IMR-90 (cell line): ENCODE measurements at regions not wholly inside any gene's neighbourhood (a gene's known extent, or its start where the extent isn't known, plus 50 kb on each side); places are given as distances from the start of the nearest gene placed in this dataset.

Experiments
- ATAC-seq: fragments of 200-7000 bp; cut with Tn5 transposase; 2 replicates; pipeline ENCODE4 v1.9.1; 2020; ENCODE audit warnings: low read depth, mild to moderate bottlenecking, moderate library complexity
- BruUV-seq: library from RNA; stranded (reverse); fragments of 400-500 nt; replicated peaks from 2 replicates; lab custom pipeline; 2021; lab: Mats Ljungman, UMichigan
- CTCF ChIA-PET: fragments of 300-600 bp; formaldehyde crosslinking; extraction: SDS; loops from one replicate; lab custom pipeline; 2021; ENCODE audit warnings: antibody characterized with exemption; lab: Yijun Ruan, JAX
- POLR2A ChIA-PET: fragments of 300-600 bp; sonication (Branson Sonifier 250); formaldehyde crosslinking; loops from one replicate; lab custom pipeline; 2022; ENCODE audit warnings: antibody characterized with exemption; ENCODE audit not compliant: unreplicated experiment; lab: Charles Lee
- DNase-seq: peaks from one replicate; pipeline ENCODE4 v3.0.0; 2013
- H2AFZ ChIP-seq: replicated peaks from 2 replicates; pipeline ENCODE3; 2013; ENCODE audit warnings: low read length, mild to moderate bottlenecking; ENCODE audit not compliant: poor library complexity
- H2AK5ac ChIP-seq: 2 replicates; pipeline ENCODE4 v1.6.1; 2013; ENCODE audit warnings: low read depth, low read length, inconsistent platforms
- H2AK9ac ChIP-seq: replicated peaks from 2 replicates; pipeline ENCODE3; 2013; ENCODE audit warnings: mild to moderate bottlenecking, low read depth, low read length, moderate library complexity; ENCODE audit not compliant: poor library complexity
- H2BK120ac ChIP-seq: 2 replicates; pipeline ENCODE4 v1.6.1; 2013; ENCODE audit warnings: low read depth, low read length, inconsistent platforms
- H2BK15ac ChIP-seq: 3 replicates; pipeline ENCODE4 v1.6.1; 2013; ENCODE audit warnings: low read depth, low read length, inconsistent platforms
- H2BK20ac ChIP-seq: 2 replicates; pipeline ENCODE4 v1.6.1; 2013; ENCODE audit warnings: low read depth, mild to moderate bottlenecking, inconsistent platforms, low read length, moderate library complexity
- H2BK5ac ChIP-seq: 2 replicates; pipeline ENCODE4 v1.6.1; 2013; ENCODE audit warnings: mild to moderate bottlenecking, low read depth, low read length, inconsistent platforms; ENCODE audit not compliant: poor library complexity, severe bottlenecking
- H3K14ac ChIP-seq: replicated peaks from 2 replicates; pipeline ENCODE4 v1.6.1; 2013; ENCODE audit warnings: low read depth, low read length, inconsistent platforms
- H3K18ac ChIP-seq: 2 replicates; pipeline ENCODE4 v1.6.1; 2013; ENCODE audit warnings: low read depth, low read length, control low read depth
- H3K23ac ChIP-seq: 2 replicates; pipeline ENCODE4 v1.6.1; 2013; ENCODE audit warnings: low read depth, low read length, inconsistent platforms
- H3K27ac ChIP-seq: 2 replicates; pipeline ENCODE4 v1.5.1; 2013; ENCODE audit warnings: mild to moderate bottlenecking, control low read depth, low read length; ENCODE audit not compliant: insufficient read depth
- H3K27me3 ChIP-seq: 2 replicates; pipeline ENCODE4 v1.6.1; 2013; ENCODE audit warnings: low read length; ENCODE audit not compliant: control insufficient read depth, insufficient read depth
- H3K36me3 ChIP-seq: 2 replicates; pipeline ENCODE4 v1.6.1; 2013; ENCODE audit warnings: low read length, mixed read lengths; ENCODE audit not compliant: control insufficient read depth, insufficient read depth
- H3K4ac ChIP-seq: 2 replicates; pipeline ENCODE4 v1.6.1; 2013; ENCODE audit warnings: low read depth, low read length, inconsistent platforms
- H3K4me1 ChIP-seq: 2 replicates; pipeline ENCODE4 v1.6.1; 2013; ENCODE audit warnings: low read length, mixed read lengths; ENCODE audit not compliant: control insufficient read depth, insufficient read depth
- H3K4me2 ChIP-seq: 2 replicates; pipeline ENCODE4 v1.6.1; 2013; ENCODE audit warnings: low read depth, mild to moderate bottlenecking, control low read depth, low read length, moderate library complexity
- H3K4me3 ChIP-seq: 2 replicates; pipeline ENCODE4 v1.5.1; 2013; ENCODE audit warnings: low read depth, mild to moderate bottlenecking, control low read depth, low read length, moderate library complexity; ENCODE audit not compliant: insufficient read depth
- H3K56ac ChIP-seq: 2 replicates; pipeline ENCODE4 v1.6.1; 2013; ENCODE audit warnings: low read length, inconsistent platforms; ENCODE audit not compliant: insufficient read depth; ENCODE audit errors: extremely low read depth
- H3K79me1 ChIP-seq, 2 experiments: 2 replicates each; pipeline ENCODE4 v1.6.1; 2013; ENCODE audit warnings: low read length in 2 of 2, inconsistent platforms in 1 of 2, low read depth in 1 of 2
- H3K9ac ChIP-seq: 2 replicates; pipeline ENCODE4 v1.6.1; 2013; ENCODE audit warnings: low read depth, low read length, control low read depth
- H3K9me1 ChIP-seq: 2 replicates; pipeline ENCODE4 v1.6.1; 2013; ENCODE audit warnings: low read length, inconsistent platforms; ENCODE audit not compliant: insufficient read depth
- H3K9me3 ChIP-seq: 2 replicates; pipeline ENCODE4 v1.6.1; 2013; ENCODE audit warnings: low read length; ENCODE audit not compliant: control insufficient read depth, insufficient read depth
- H4K20me1 ChIP-seq: 2 replicates; pipeline ENCODE4 v1.6.1; 2013; ENCODE audit warnings: low read length, inconsistent platforms; ENCODE audit not compliant: insufficient read depth
- H4K5ac ChIP-seq: 2 replicates; pipeline ENCODE4 v1.6.1; 2013; ENCODE audit warnings: mild to moderate bottlenecking, low read depth, low read length, control low read depth
- H4K8ac ChIP-seq, 2 experiments: 2 replicates each; pipeline ENCODE4 v1.6.1; 2013; ENCODE audit warnings: low read depth in 2 of 2, low read length in 2 of 2, control low read depth in 1 of 2, inconsistent platforms in 1 of 2
- H4K91ac ChIP-seq: 2 replicates; pipeline ENCODE4 v1.6.1; 2013; ENCODE audit warnings: low read depth, low read length, inconsistent platforms; ENCODE audit not compliant: insufficient read depth
- BHLHE40 ChIP-seq: fragments of 150-350 bp; IDR thresholded peaks from 2 replicates; pipeline ENCODE4 v1.6.1; 2016; ENCODE audit warnings: mild to moderate bottlenecking, low read depth, low read length
- CEBPB ChIP-seq: IDR thresholded peaks from 2 replicates; pipeline ENCODE4 v1.6.1; 2012; ENCODE audit warnings: low read depth, low read length, improper control_type of control experiment
- CHD1 ChIP-seq: IDR thresholded peaks from 2 replicates; pipeline ENCODE4 v1.6.1; 2012; ENCODE audit warnings: low read depth, low read length, improper control_type of control experiment
- CTCF ChIP-seq: conservative IDR thresholded peaks from 2 replicates; pipeline ENCODE4 v1.5.1; 2012; ENCODE audit warnings: mild to moderate bottlenecking, low read depth, low read length, improper control_type of control experiment
- ELK1 ChIP-seq: fragments of 150-350 bp; IDR thresholded peaks from 2 replicates; pipeline ENCODE4 v1.6.1; 2016; ENCODE audit warnings: low read depth, mild to moderate bottlenecking, low read length, moderate library complexity, borderline replicate concordance
- FOS ChIP-seq: fragments of 150-350 bp; IDR thresholded peaks from 2 replicates; pipeline ENCODE4 v1.6.1; 2016; ENCODE audit warnings: low read depth, low read length
- MAFK ChIP-seq: IDR thresholded peaks from 2 replicates; pipeline ENCODE4 v1.6.1; 2012; ENCODE audit warnings: low read depth, low read length, improper control_type of control experiment
- MAZ ChIP-seq: IDR thresholded peaks from 2 replicates; pipeline ENCODE4 v1.6.1; 2012; ENCODE audit warnings: low read depth, mild to moderate bottlenecking, low read length, improper control_type of control experiment, moderate library complexity, borderline replicate concordance
- MXI1 ChIP-seq: IDR thresholded peaks from 2 replicates; pipeline ENCODE4 v1.6.1; 2012; ENCODE audit warnings: low read depth, mild to moderate bottlenecking, low read length, moderate library complexity, borderline replicate concordance
- NFE2L2 ChIP-seq: fragments of 150-350 bp; IDR thresholded peaks from 2 replicates; pipeline ENCODE4 v1.6.1; 2016; ENCODE audit warnings: low read depth, mild to moderate bottlenecking, low read length
- POLR2A ChIP-seq: IDR thresholded peaks from 2 replicates; pipeline ENCODE4 v1.6.1; 2012; ENCODE audit warnings: mild to moderate bottlenecking, low read depth, low read length
- RAD21 ChIP-seq: IDR thresholded peaks from 2 replicates; pipeline ENCODE4 v1.6.1; 2012; ENCODE audit warnings: low read length, improper control_type of control experiment
- RCOR1 ChIP-seq: IDR thresholded peaks from 2 replicates; pipeline ENCODE4 v1.6.1; 2012; ENCODE audit warnings: mild to moderate bottlenecking, low read length, improper control_type of control experiment; ENCODE audit not compliant: insufficient replicate concordance
- RFX5 ChIP-seq: IDR thresholded peaks from 2 replicates; pipeline ENCODE4 v1.8.0; 2012; ENCODE audit warnings: low read depth, mild to moderate bottlenecking, low read length, moderate library complexity
- SMC3 ChIP-seq: fragments of 150-350 bp; IDR thresholded peaks from 2 replicates; pipeline ENCODE4 v1.6.1; 2016; ENCODE audit warnings: low read depth, mild to moderate bottlenecking, antibody characterized with exemption, low read length, moderate library complexity
- USF2 ChIP-seq: fragments of 150-350 bp; IDR thresholded peaks from 2 replicates; pipeline ENCODE4 v1.6.1; 2017; ENCODE audit warnings: mild to moderate bottlenecking, antibody characterized with exemption, low read length, low read depth
- dilution Hi-C: fragments of 300-500 bp; cut with HindIII; formaldehyde crosslinking; loops from one replicate; pipeline ENCODE4 v1.14.3; 2018; ENCODE audit warnings: low sequenced_read_pairs; ENCODE audit not compliant: unreplicated experiment
- in situ Hi-C: fragments of 300-500 bp; cut with MboI; formaldehyde crosslinking; loops from 3 replicates; pipeline ENCODE4 v1.14.3; 2019; ENCODE audit warnings: low sequenced_read_pairs, inconsistent platforms, mixed read lengths
- intact Hi-C: fragments of 100-400 bp; cut with micrococcal nuclease; formaldehyde crosslinking; loops from 2 replicates; pipeline ENCODE4 v1.10.0; 2022

- Histone ChIP-seq H3K27me3 (no peaks in the 10 kb centered on the region), H3K18ac (no peak overlapping the region), H3K36me3 (no peaks in the 10 kb centered on the region), H2AK5ac (no peak overlapping the region), H2BK120ac (no peak overlapping the region), H2AK9ac (no peak overlapping the region), H2BK20ac (no peak overlapping the region), H2BK15ac (no peak overlapping the region), H3K27ac (no peak overlapping the region), H4K8ac (no peak overlapping the region), H4K91ac (no peak overlapping the region), H4K5ac (no peak overlapping the region), H4K20me1 (no peaks in the 10 kb centered on the region), H3K9ac (no peak overlapping the region), H3K14ac (no peak overlapping the region), H3K4ac (no peak overlapping the region), H3K4me1 (no peaks in the 10 kb centered on the region), H3K56ac (no peak overlapping the region), H3K79me1 (no peaks in the 10 kb centered on the region), H3K9me3 (no peaks in the 10 kb centered on the region), H3K4me3 (no peak overlapping the region), H3K4me2 (no peak overlapping the region), H3K23ac (no peak overlapping the region), H3K9me1 (no peaks in the 10 kb centered on the region), H2BK5ac (no peak overlapping the region), H2AFZ (no peak overlapping the region)
- dilution Hi-C loops, result no loop called here
- intact Hi-C loops, result no loop called here
- TF ChIP-seq SMC3 (no peak), MAZ (no peak), ELK1 (no peak), POLR2A (no peak), BHLHE40 (no peak), CHD1 (no peak), RAD21 (no peak), USF2 (no peak), NFE2L2 (no peak), RFX5 (no peak), RCOR1 (no peak), FOS (no peak), CEBPB (no peak), MXI1 (no peak), MAFK (no peak), CTCF (no peak)
- ATAC-seq (no peak), DNase-seq (no peak)
- in situ Hi-C loops, result no loop called here
- CTCF ChIA-PET, result no interaction called here
- POLR2A ChIA-PET, result no interaction called here
- BruUV-seq, result no TSS peak
Measured at GRCh38 chr6:81842254-81842653, 89.8 kb upstream of the TENT5A start.
